Liver (tissue), 8 donors: ENCODE measurements at regions not wholly inside any gene's neighbourhood (a gene's known extent, or its start where the extent isn't known, plus 50 kb on each side); places are given as distances from the start of the nearest gene placed in this dataset.
"Not testable (repeated sequence)": the region's sequence is repeated elsewhere in the genome, so short reads cannot be mapped to it uniquely, and the experiment has no call there.

Experiments
- DNase-seq: peaks from one replicate; pipeline ENCODE4 v3.0.0-alpha.2; 2017; ENCODE audit warnings: low spot score
- H3K27ac ChIP-seq, 2 donors: one replicate each; pipeline ENCODE4 v1.7.0; 2013; ENCODE audit warnings: inconsistent platforms in 2 of 2, low read length in 2 of 2, control low read depth in 1 of 2, low read depth in 1 of 2, mild to moderate bottlenecking in 1 of 2
- H3K27me3 ChIP-seq, 4 donors: one replicate each; pipeline versions ENCODE4 v1.6.1 to v1.7.0; 2013; ENCODE audit warnings: low read length in 3 of 4, inconsistent platforms in 1 of 4, mild to moderate bottlenecking in 1 of 4, moderate library complexity in 1 of 4; ENCODE audit not compliant: control insufficient read depth in 4 of 4, insufficient read depth in 4 of 4
- H3K36me3 ChIP-seq, 4 donors: one replicate each; pipeline versions ENCODE4 v1.6.1 to v1.7.0; 2013; ENCODE audit warnings: low read length in 3 of 4, mild to moderate bottlenecking in 3 of 4, low read depth in 1 of 4, moderate library complexity in 1 of 4; ENCODE audit not compliant: control insufficient read depth in 4 of 4, insufficient read depth in 3 of 4
- H3K4me1 ChIP-seq, 4 donors: one replicate each; pipeline versions ENCODE4 v1.6.1 to v1.7.0; 2013; ENCODE audit warnings: low read length in 3 of 4, mild to moderate bottlenecking in 3 of 4, moderate library complexity in 1 of 4; ENCODE audit not compliant: control insufficient read depth in 4 of 4, insufficient read depth in 4 of 4
- H3K4me3 ChIP-seq, 3 donors: one replicate each; pipeline versions ENCODE4 v1.6.1 to v1.7.0; 2013; ENCODE audit warnings: low read length in 3 of 3, control low read depth in 1 of 3, low read depth in 1 of 3, mild to moderate bottlenecking in 1 of 3
- H3K9ac ChIP-seq, 2 donors: one replicate each; pipeline ENCODE4 v1.7.0; 2013; ENCODE audit warnings: low read length in 2 of 2, mild to moderate bottlenecking in 2 of 2, moderate library complexity in 2 of 2, control low read depth in 1 of 2, low read depth in 1 of 2
- H3K9me3 ChIP-seq, 4 donors: one replicate each; pipeline versions ENCODE4 v1.6.1 to v1.7.0; 2013; ENCODE audit warnings: low read length in 3 of 4; ENCODE audit not compliant: control insufficient read depth in 4 of 4
- FOXA1 ChIP-seq: IDR thresholded peaks from 2 replicates; pipeline ENCODE4 v1.6.1; 2016; ENCODE audit warnings: antibody characterized with exemption
- HNF4A ChIP-seq, 2 donors: conservative IDR thresholded peaks; 2 replicates each; pipeline ENCODE4 v1.6.1; 2016; ENCODE audit warnings: antibody characterized with exemption in 2 of 2, mild to moderate bottlenecking in 2 of 2
- HNF4G ChIP-seq: IDR thresholded peaks from 2 replicates; pipeline ENCODE4 v1.6.1; 2016; ENCODE audit warnings: antibody characterized with exemption
- JUND ChIP-seq, 2 donors: IDR thresholded peaks; 2 replicates each; pipeline ENCODE4 v1.6.1; 2016; ENCODE audit warnings: antibody characterized with exemption in 2 of 2
- RAD21 ChIP-seq, 2 donors: IDR thresholded peaks; 2 replicates each; pipeline ENCODE4 v1.6.1; 2016; ENCODE audit warnings: antibody characterized with exemption in 2 of 2, mild to moderate bottlenecking in 2 of 2
- RXRA ChIP-seq, 2 donors: IDR thresholded peaks; 2 replicates each; pipeline ENCODE4 v1.6.1; 2017 to 2018; ENCODE audit warnings: antibody characterized with exemption in 2 of 2, mild to moderate bottlenecking in 1 of 2
- SP1 ChIP-seq: IDR thresholded peaks from 2 replicates; pipeline ENCODE4 v1.6.1; 2018; ENCODE audit warnings: antibody characterized with exemption, mild to moderate bottlenecking
- TAF1 ChIP-seq: conservative IDR thresholded peaks from 2 replicates; pipeline ENCODE4 v1.6.1; 2016; ENCODE audit warnings: antibody characterized with exemption, mild to moderate bottlenecking
- YY1 ChIP-seq: IDR thresholded peaks from 2 replicates; pipeline ENCODE4 v1.6.1; 2016; ENCODE audit warnings: antibody characterized with exemption, mild to moderate bottlenecking
- WGBS: extraction: QIAGEN DNeasy Blood & Tissue Kit; methylation state at CpG from one replicate; pipeline ENCODE4 v1.1.7; 2013; 5-methylcytosine and 5-hydroxymethylcytosine counted together
- TF ChIP-seq, protein P1 (sequence below): IDR thresholded peaks from 2 replicates; pipeline ENCODE4 v1.6.1; 2016; ENCODE audit warnings: antibody characterized with exemption
- TF ChIP-seq, protein P2 (sequence below): IDR thresholded peaks from 2 replicates; pipeline ENCODE4 v1.6.1; 2016; ENCODE audit warnings: antibody characterized with exemption
- TF ChIP-seq, protein P3 (sequence below): IDR thresholded peaks from 2 replicates; pipeline ENCODE4 v1.6.1; 2016; ENCODE audit warnings: antibody characterized with exemption
- TF ChIP-seq, protein P4 (sequence below): fragments of 150-350 bp; IDR thresholded peaks from 2 replicates; pipeline ENCODE4 v1.5.1; 2017; ENCODE audit warnings: improper control_type of control experiment, low read depth, low read length; ENCODE audit not compliant: missing input control
- donor health status: healthy.
- donor health status: healthy.
- donor health status: healthy.
- donor health status: healthy.
- donor health status: healthy.

DNA sequence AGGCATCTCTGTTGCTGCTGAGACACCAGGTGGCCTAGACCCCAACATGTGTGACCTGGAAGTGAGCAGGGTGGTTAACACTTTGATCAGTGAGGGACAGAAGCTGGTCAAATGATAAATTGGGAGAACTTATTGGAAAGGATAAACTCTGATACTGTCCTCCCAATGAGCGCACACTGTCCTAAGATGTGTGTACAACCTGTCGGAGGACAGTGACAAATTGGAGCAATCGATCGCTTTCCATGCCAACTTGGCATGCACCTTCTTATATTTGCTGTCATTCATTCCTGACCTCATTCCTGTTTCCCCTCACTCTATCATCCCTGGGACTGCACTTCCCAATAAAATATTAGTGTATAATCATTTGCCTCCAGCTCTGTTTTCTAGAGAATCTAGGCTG lies 198.7 kb upstream of the PROK2 start (continued):
- no peak for TF ChIP-seq SP1
- TF ChIP-seq FOXA1 = no peak
- TF ChIP-seq HNF4G = no peak

DNA sequence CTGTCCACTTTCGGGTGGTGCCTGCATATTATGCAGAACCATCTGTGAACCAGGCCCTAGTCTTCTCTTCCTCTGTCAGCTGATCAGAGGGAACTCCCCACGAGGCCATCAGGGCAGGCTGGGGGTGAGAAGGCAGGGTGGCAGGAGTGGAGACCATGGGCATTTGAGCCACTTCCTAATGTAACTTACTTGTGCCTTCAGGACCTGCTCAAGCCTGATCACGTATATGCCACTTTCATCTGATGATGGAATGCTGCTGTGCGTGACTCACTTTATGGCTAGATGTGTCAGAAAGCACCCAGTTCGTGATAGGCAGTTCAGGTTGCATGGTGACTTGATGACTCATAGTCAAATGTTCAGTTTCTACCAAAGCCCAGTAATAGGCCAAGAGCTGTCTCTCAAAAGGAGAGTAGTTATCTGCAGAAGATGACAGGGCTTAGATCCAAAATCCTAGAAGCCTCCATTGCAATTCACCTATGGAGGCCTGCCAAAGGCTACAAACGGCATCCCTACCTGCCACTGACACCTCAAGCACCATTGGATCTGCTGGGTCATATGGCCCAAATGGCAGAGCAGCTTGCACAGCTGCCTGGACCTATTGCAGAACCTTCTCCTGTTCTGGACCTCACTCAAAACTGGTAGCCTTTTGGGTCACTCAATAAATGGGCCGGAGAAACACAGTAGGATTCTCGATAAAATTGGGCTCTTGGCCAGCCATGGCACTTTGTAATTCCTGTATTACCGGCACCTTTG lies 197.7 kb upstream of the PROK2 start:
- H3K4me1 ChIP-seq, H3K36me3 ChIP-seq, H3K4me3 ChIP-seq, H3K9me3 ChIP-seq, DNase-seq, H3K27me3 ChIP-seq, H3K27ac ChIP-seq, H3K9ac ChIP-seq: not testable (repeated sequence)
- 56% methylated on average over 9 of the region's 9 CpGs for WGBS

DNA sequence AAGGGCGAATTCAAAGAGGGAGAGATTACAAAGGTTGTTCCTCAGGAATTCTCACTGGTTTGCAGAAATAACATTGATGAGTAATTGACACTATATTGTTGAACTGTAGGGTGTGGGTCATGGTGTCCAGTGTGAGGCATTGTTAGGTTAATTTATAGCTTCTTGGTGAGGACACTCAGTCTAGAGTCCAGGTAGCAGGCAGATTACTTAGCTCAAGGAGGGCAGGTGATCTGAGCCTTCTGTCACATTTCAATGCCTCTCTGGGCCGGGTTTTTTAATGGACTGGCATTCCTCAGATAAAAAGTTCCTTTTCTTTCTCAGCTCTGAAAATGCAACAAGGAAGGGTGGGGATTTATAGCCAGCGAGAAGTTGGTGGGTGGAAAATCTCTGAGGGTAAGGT lies 194.2 kb upstream of the PROK2 start:
- WGBS = 86% methylated on average over 3 of the region's 3 CpGs
- no peak overlapping the region for H3K9ac ChIP-seq
- no peak overlapping the region for H3K4me3 ChIP-seq
- H3K9me3 ChIP-seq = no peaks in the 10 kb centered on the region
- no peaks in the 10 kb centered on the region for H3K36me3 ChIP-seq
- DNase-seq = no peak
- H3K4me1 ChIP-seq = no peaks in the 10 kb centered on the region
- no peak for TF ChIP-seq FOXA1
- TF ChIP-seq, protein P1, sequence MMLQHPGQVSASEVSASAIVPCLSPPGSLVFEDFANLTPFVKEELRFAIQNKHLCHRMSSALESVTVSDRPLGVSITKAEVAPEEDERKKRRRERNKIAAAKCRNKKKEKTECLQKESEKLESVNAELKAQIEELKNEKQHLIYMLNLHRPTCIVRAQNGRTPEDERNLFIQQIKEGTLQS = no peak
- TF ChIP-seq, protein P2, sequence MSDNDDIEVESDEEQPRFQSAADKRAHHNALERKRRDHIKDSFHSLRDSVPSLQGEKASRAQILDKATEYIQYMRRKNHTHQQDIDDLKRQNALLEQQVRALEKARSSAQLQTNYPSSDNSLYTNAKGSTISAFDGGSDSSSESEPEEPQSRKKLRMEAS = no peak
- TF ChIP-seq TAF1 = no peak
- TF ChIP-seq, protein P3, sequence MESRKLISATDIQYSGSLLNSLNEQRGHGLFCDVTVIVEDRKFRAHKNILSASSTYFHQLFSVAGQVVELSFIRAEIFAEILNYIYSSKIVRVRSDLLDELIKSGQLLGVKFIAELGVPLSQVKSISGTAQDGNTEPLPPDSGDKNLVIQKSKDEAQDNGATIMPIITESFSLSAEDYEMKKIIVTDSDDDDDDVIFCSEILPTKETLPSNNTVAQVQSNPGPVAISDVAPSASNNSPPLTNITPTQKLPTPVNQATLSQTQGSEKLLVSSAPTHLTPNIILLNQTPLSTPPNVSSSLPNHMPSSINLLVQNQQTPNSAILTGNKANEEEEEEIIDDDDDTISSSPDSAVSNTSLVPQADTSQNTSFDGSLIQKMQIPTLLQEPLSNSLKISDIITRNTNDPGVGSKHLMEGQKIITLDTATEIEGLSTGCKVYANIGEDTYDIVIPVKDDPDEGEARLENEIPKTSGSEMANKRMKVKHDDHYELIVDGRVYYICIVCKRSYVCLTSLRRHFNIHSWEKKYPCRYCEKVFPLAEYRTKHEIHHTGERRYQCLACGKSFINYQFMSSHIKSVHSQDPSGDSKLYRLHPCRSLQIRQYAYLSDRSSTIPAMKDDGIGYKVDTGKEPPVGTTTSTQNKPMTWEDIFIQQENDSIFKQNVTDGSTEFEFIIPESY = no peak
- TF ChIP-seq HNF4A (conservative IDR thresholded peaks at IDR 0.05) = no peak
- no peaks in the 10 kb centered on the region for H3K27me3 ChIP-seq
- H3K27ac ChIP-seq = no peak overlapping the region

DNA sequence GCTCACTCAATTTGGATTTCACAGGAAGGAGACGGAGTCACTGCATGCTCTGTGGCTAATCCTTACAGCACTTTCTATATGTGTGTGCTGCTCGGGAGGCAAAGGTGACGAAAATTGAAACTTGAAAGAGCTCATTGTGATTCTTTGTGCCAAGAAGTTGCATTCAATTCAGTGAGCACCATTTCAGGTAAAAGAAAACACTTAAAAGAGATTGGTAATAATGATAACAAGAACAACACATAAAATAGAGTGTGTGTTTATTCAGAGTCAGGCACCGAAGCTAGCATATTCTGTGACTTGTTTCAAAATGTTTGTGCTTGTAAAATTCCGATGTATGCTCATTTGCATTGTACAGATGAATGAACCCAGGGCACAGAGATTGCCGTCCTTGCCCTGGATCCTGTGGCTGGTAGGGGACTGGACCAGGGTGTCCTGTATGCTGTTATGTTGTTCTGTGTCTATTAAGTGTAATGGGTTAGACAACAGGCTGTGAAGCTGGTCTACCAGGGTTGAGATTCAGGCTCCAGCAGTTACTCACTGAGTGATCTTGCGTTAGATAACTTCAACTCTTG lies 193.3 kb upstream of the PROK2 start:
- no peak overlapping the region for H3K4me3 ChIP-seq
- DNase-seq = no peak
- no peaks in the 10 kb centered on the region for H3K4me1 ChIP-seq
- H3K27me3 ChIP-seq = no peaks in the 10 kb centered on the region
- H3K9me3 ChIP-seq = no peaks in the 10 kb centered on the region
- TF ChIP-seq RXRA (IDR thresholded peaks at IDR 0.05) (no peak), YY1 (no peak), HNF4G (no peak), TAF1 (no peak), RAD21 (IDR thresholded peaks at IDR 0.05) (no peak), JUND (IDR thresholded peaks at IDR 0.05) (no peak), FOXA1 (no peak)
- TF ChIP-seq, protein P4, sequence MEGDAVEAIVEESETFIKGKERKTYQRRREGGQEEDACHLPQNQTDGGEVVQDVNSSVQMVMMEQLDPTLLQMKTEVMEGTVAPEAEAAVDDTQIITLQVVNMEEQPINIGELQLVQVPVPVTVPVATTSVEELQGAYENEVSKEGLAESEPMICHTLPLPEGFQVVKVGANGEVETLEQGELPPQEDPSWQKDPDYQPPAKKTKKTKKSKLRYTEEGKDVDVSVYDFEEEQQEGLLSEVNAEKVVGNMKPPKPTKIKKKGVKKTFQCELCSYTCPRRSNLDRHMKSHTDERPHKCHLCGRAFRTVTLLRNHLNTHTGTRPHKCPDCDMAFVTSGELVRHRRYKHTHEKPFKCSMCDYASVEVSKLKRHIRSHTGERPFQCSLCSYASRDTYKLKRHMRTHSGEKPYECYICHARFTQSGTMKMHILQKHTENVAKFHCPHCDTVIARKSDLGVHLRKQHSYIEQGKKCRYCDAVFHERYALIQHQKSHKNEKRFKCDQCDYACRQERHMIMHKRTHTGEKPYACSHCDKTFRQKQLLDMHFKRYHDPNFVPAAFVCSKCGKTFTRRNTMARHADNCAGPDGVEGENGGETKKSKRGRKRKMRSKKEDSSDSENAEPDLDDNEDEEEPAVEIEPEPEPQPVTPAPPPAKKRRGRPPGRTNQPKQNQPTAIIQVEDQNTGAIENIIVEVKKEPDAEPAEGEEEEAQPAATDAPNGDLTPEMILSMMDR = no peak
- TF ChIP-seq, protein P3 = no peak
- H3K36me3 ChIP-seq = no peaks in the 10 kb centered on the region
- no peak overlapping the region for H3K9ac ChIP-seq
- H3K27ac ChIP-seq = no peak overlapping the region
- 72% methylated on average over 7 of the region's 7 CpGs for WGBS
